ENCODE measurements at regions not wholly inside any gene's neighbourhood (a gene's known extent, or its start where the extent isn't known, plus 50 kb on each side); places are given as distances from the start of the nearest gene placed in this dataset.

DNA sequence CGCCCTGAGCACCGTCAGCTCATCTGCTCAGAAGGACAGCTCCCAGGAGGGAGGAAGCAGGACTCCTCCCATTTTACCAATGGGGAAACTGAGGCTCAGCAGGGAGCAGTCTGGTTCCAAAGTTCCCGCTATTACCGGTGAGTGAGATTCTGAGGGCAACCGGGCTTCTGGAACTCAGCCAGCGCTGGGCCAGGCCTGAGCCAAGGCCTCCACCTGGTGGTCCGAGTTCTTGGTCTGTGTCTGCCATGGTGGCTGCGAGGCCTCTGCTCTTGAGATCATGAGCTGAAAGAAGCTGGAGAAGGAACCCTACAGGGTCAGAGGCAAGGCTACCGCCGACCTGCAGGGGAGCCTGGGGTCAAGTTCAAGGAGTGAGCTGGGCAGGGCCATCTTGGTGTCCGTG is 110.8 kb upstream of the GSE1 start:
- Histone ChIP-seq H2AFZ (ENCODE audit: low read depth) (no peak overlapping the region), H3F3A (replicated peaks; ENCODE audit: insufficient read depth) (no peaks in the 10 kb centered on the region), H3K79me2 (ENCODE audit: insufficient read depth) (no peaks in the 10 kb centered on the region), H3K9me2 (no peaks in the 10 kb centered on the region), H3K27ac (ENCODE audit: low read depth in 2 of 2, low read length in 1 of 2) (no peak overlapping the region), H3K9ac (no peak overlapping the region), H3K4me1 (ENCODE audit: control insufficient read depth in 1 of 2, insufficient read depth in 2 of 2, low read depth in 1 of 2, low read length in 1 of 2) (peaks cover 0 to 17% of the 10 kb centered on the region in 2 experiments; a peak in 1 of 4 replicates), H3K9me3 (no peaks in the 10 kb centered on the region), H3K27me3 (ENCODE audit: insufficient read depth) (no peaks in the 10 kb centered on the region), H4K20me1 (ENCODE audit: insufficient read depth) (no peaks in the 10 kb centered on the region), H3K36me3 (replicated peaks in 1 of 2; ENCODE audit: control insufficient read depth in 1 of 2, insufficient read depth in 2 of 2, low read length in 1 of 2) (no peaks in the 10 kb centered on the region), H3K4me3 (ENCODE audit: low read depth in 2 of 2, low read length in 1 of 2) (no peak overlapping the region), H3K4me2 (no peak overlapping the region)
- POLR2A ChIA-PET = no interaction called here
- CTCF ChIA-PET = interaction anchor here (0.7 to 1.7 kb wide), 8 partner anchors 11 to 81 kb away, joined by 3 to 8 read pairs (median 3); no protein-coding TSS in a partner anchor
- 81% methylated on average over 6 of the region's 11 CpGs for WGBS (ENCODE audit: low lambda C conversion rate)
- no peak for DNase-seq
- TF ChIP-seq EP300 (IDR thresholded peaks at IDR 0.05; ENCODE audit: borderline replicate concordance in 1 of 2, low read depth in 1 of 2, low read length in 1 of 2) (no peak), TAF1 (IDR thresholded peaks at IDR 0.05; ENCODE audit: borderline replicate concordance, low read depth, low read length) (no peak), FOSL2 (IDR thresholded peaks at IDR 0.05; ENCODE audit: borderline replicate concordance, low read depth) (no peak), SIN3A (IDR thresholded peaks at IDR 0.05; ENCODE audit: borderline replicate concordance, low read depth, low read length) (no peak), GATA2 (CRISPR knock-in tag; IDR thresholded peaks at IDR 0.05) (no peak), TCF12 (IDR thresholded peaks at IDR 0.05) (no peak), RAD21 (IDR thresholded peaks at IDR 0.05; ENCODE audit: low read length) (peak; percentile 40), FOXJ3 (CRISPR knock-in tag; IDR thresholded peaks at IDR 0.05) (no peak), RFX5 (IDR thresholded peaks at IDR 0.05; ENCODE audit: low read length) (no peak)

DNA sequence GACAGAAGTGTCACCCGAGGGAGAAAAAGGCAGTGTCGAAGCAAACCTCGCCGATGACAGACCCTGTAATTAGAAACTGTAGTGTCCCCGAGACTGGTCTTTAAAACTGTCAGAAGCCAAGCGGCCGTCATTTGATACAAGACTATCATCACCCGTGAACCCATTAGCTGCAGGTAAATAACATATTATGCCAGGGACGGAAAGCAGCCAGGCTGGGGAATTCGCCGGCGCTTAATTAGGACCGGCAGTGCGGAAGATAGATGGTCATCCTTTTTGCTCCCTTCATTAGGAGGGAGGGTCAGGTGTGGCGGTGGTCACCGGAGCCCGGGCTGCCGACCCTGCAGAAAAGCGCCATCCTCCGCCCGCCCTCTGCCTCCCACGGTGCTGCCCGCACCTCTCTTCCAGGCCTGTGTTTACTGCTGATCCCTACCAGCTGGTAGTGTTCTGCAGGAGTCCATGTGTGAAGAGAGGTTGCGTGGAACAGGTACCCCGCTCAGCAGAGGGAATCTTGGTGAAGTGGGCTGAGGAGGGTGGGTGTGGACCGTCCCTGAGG is 109.4 kb upstream of the GSE1 start:
- no peaks in the 10 kb centered on the region for H3K27me3 ChIP-seq (ENCODE audit: insufficient read depth)
- no peaks in the 10 kb centered on the region for H3F3A ChIP-seq (replicated peaks; ENCODE audit: insufficient read depth)
- POLR2A ChIA-PET = no interaction called here
- no peak for DNase-seq
- H3K79me2 ChIP-seq (ENCODE audit: insufficient read depth) = no peaks in the 10 kb centered on the region
- H3K4me2 ChIP-seq = no peak overlapping the region
- H3K9me2 ChIP-seq = no peaks in the 10 kb centered on the region
- no peaks in the 10 kb centered on the region for H3K9me3 ChIP-seq
- 94% methylated on average over 24 of the region's 26 CpGs for WGBS (ENCODE audit: low lambda C conversion rate)
- peaks cover 0 to 18% of the 10 kb centered on the region in 2 experiments; a peak in 1 of 4 replicates for H3K4me1 ChIP-seq (ENCODE audit: control insufficient read depth in 1 of 2, insufficient read depth in 2 of 2, low read depth in 1 of 2, low read length in 1 of 2)
- no peaks in the 10 kb centered on the region for H4K20me1 ChIP-seq (ENCODE audit: insufficient read depth)
- no peak for TF ChIP-seq RFX5 (IDR thresholded peaks at IDR 0.05; ENCODE audit: low read length)
- no peak for TF ChIP-seq FOXJ3 (CRISPR knock-in tag; IDR thresholded peaks at IDR 0.05)
- TF ChIP-seq NRF1 (IDR thresholded peaks at IDR 0.05; ENCODE audit: low read depth, low read length) = no peak
- TF ChIP-seq, protein P1, sequence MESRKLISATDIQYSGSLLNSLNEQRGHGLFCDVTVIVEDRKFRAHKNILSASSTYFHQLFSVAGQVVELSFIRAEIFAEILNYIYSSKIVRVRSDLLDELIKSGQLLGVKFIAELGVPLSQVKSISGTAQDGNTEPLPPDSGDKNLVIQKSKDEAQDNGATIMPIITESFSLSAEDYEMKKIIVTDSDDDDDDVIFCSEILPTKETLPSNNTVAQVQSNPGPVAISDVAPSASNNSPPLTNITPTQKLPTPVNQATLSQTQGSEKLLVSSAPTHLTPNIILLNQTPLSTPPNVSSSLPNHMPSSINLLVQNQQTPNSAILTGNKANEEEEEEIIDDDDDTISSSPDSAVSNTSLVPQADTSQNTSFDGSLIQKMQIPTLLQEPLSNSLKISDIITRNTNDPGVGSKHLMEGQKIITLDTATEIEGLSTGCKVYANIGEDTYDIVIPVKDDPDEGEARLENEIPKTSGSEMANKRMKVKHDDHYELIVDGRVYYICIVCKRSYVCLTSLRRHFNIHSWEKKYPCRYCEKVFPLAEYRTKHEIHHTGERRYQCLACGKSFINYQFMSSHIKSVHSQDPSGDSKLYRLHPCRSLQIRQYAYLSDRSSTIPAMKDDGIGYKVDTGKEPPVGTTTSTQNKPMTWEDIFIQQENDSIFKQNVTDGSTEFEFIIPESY (IDR thresholded peaks at IDR 0.05; ENCODE audit: borderline replicate concordance, low read depth) = no peak
- TF ChIP-seq TEAD4 (IDR thresholded peaks at IDR 0.05; ENCODE audit: borderline replicate concordance, insufficient read depth) = no peak
- no peak for TF ChIP-seq RXRA (IDR thresholded peaks at IDR 0.05; ENCODE audit: borderline replicate concordance, low read depth)
- TF ChIP-seq GATA2 (CRISPR knock-in tag; IDR thresholded peaks at IDR 0.05) = no peak
- TF ChIP-seq YY1 (IDR thresholded peaks at IDR 0.05; ENCODE audit: low read depth) = no peak
- TF ChIP-seq, protein P2, sequence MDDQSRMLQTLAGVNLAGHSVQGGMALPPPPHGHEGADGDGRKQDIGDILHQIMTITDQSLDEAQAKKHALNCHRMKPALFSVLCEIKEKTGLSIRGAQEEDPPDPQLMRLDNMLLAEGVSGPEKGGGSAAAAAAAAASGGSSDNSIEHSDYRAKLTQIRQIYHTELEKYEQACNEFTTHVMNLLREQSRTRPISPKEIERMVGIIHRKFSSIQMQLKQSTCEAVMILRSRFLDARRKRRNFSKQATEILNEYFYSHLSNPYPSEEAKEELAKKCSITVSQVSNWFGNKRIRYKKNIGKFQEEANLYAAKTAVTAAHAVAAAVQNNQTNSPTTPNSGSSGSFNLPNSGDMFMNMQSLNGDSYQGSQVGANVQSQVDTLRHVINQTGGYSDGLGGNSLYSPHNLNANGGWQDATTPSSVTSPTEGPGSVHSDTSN (IDR thresholded peaks at IDR 0.05) = no peak
- no peak for TF ChIP-seq SMC3 (IDR thresholded peaks at IDR 0.05; ENCODE audit: low read depth, low read length)
- TF ChIP-seq, protein P3, sequence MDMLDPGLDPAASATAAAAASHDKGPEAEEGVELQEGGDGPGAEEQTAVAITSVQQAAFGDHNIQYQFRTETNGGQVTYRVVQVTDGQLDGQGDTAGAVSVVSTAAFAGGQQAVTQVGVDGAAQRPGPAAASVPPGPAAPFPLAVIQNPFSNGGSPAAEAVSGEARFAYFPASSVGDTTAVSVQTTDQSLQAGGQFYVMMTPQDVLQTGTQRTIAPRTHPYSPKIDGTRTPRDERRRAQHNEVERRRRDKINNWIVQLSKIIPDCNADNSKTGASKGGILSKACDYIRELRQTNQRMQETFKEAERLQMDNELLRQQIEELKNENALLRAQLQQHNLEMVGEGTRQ (IDR thresholded peaks at IDR 0.05; ENCODE audit: borderline replicate concordance, low read depth, low read length) = no peak
- TF ChIP-seq TCF12 (IDR thresholded peaks at IDR 0.05) = no peak
- TF ChIP-seq RAD21 (IDR thresholded peaks at IDR 0.05; ENCODE audit: low read length) = no peak
- no peak for TF ChIP-seq CHD2 (IDR thresholded peaks at IDR 0.05; ENCODE audit: low read length, partially characterized antibody)
- TF ChIP-seq, protein P4, sequence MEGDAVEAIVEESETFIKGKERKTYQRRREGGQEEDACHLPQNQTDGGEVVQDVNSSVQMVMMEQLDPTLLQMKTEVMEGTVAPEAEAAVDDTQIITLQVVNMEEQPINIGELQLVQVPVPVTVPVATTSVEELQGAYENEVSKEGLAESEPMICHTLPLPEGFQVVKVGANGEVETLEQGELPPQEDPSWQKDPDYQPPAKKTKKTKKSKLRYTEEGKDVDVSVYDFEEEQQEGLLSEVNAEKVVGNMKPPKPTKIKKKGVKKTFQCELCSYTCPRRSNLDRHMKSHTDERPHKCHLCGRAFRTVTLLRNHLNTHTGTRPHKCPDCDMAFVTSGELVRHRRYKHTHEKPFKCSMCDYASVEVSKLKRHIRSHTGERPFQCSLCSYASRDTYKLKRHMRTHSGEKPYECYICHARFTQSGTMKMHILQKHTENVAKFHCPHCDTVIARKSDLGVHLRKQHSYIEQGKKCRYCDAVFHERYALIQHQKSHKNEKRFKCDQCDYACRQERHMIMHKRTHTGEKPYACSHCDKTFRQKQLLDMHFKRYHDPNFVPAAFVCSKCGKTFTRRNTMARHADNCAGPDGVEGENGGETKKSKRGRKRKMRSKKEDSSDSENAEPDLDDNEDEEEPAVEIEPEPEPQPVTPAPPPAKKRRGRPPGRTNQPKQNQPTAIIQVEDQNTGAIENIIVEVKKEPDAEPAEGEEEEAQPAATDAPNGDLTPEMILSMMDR (IDR thresholded peaks at IDR 0.05) = no peak
- no peak for TF ChIP-seq EP300 (IDR thresholded peaks at IDR 0.05; ENCODE audit: borderline replicate concordance in 1 of 2, low read depth in 1 of 2, low read length in 1 of 2)
- no peak for TF ChIP-seq TAF1 (IDR thresholded peaks at IDR 0.05; ENCODE audit: borderline replicate concordance, low read depth, low read length)
- no peak overlapping the region for H3K9ac ChIP-seq
- H3K27ac ChIP-seq (ENCODE audit: low read depth in 2 of 2, low read length in 1 of 2) = no peak overlapping the region
- H3K36me3 ChIP-seq (replicated peaks in 1 of 2; ENCODE audit: control insufficient read depth in 1 of 2, insufficient read depth in 2 of 2, low read length in 1 of 2) = no peaks in the 10 kb centered on the region
- H3K4me3 ChIP-seq (ENCODE audit: low read depth in 2 of 2, low read length in 1 of 2) = no peak overlapping the region
- CTCF ChIA-PET = no interaction called here
- H2AFZ ChIP-seq (ENCODE audit: low read depth) = no peak overlapping the region
